Ascending aorta (tissue), 2 donors: ENCODE measurements at regions not wholly inside any gene's neighbourhood (a gene's known extent, or its start where the extent isn't known, plus 50 kb on each side); places are given as distances from the start of the nearest gene placed in this dataset.

Source experiments
- DNase-seq, 2 donors: peaks; one replicate each; pipeline ENCODE4 v3.0.0-alpha.2; 2019; ENCODE audit warnings: low spot score in 2 of 2
- H3K27ac ChIP-seq, 2 donors: fragments of 200-600 bp; sonication (generic); one replicate each; pipeline ENCODE4 v1.5.1; 2016 to 2017; ENCODE audit warnings: mild to moderate bottlenecking in 1 of 2
- H3K27me3 ChIP-seq: fragments of 200-600 bp; sonication (generic); one replicate; pipeline ENCODE4 v1.5.1; 2017
- H3K36me3 ChIP-seq, 2 donors: fragments of 200-600 bp; sonication (generic); one replicate each; pipeline ENCODE4 v1.5.1; 2016
- H3K4me1 ChIP-seq, 2 donors: fragments of 200-600 bp; sonication (generic); one replicate each; pipeline ENCODE4 v1.5.1; 2016 to 2017; ENCODE audit warnings: mild to moderate bottlenecking in 1 of 2
- H3K4me3 ChIP-seq, 2 donors: fragments of 200-600 bp; sonication (generic); one replicate each; pipeline ENCODE4 v1.5.1; 2016 to 2017; ENCODE audit warnings: mild to moderate bottlenecking in 1 of 2
- H3K9me3 ChIP-seq, 2 donors: fragments of 200-600 bp; sonication (generic); one replicate each; pipeline ENCODE4 v1.5.1; 2016
- CTCF ChIP-seq, 3 experiments: fragments of 200-600 bp in 2 of 3; fragments of 450-650 bp in 1 of 3; sonication (generic) in 2 of 3; IDR thresholded peaks; one replicate each; pipeline ENCODE4 v1.5.1; 2016 to 2019; ENCODE audit warnings: antibody characterized with exemption in 3 of 3, mild to moderate bottlenecking in 1 of 3, moderate library complexity in 1 of 3
- intact Hi-C: fragments of 100-400 bp; cut with DNase I; formaldehyde crosslinking; loops from one replicate; pipeline ENCODE4 v1.15.1; 2023

DNA sequence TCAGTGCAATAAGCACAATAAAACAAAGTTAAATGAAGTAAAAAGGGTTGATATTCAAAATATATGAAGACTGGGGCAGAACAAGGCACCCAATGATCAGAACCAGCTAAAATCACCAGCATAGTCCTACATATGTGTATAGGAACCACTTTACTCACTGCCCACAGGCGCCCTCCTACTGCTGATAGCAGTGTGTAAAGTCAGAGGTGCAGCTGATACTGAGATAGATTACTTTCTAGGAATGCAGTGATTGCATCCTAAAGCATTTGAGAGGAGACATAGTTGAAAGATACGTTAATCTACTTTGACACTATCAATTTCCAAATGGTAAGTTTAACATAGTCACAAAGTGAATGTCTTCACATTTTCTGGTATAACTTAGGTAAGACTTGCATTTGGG lies 161.1 kb upstream of the MCHR2 start:
- H3K27ac ChIP-seq: no peak overlapping the region
- H3K9me3 ChIP-seq: no peaks in the 10 kb centered on the region
- H3K36me3 ChIP-seq: no peaks in the 10 kb centered on the region
- H3K4me1 ChIP-seq: no peaks in the 10 kb centered on the region
- intact Hi-C loops: no loop called here
- no peak overlapping the region for H3K4me3 ChIP-seq
- TF ChIP-seq CTCF (IDR thresholded peaks at IDR 0.05): no peak
- no peaks in the 10 kb centered on the region for H3K27me3 ChIP-seq
- no peak for DNase-seq

GRCh38 chr6:100153636-100154275 lies 159.7 kb upstream of the MCHR2 start:
- Histone ChIP-seq H3K27me3 (no peaks in the 10 kb centered on the region), H3K27ac (no peak overlapping the region), H3K4me3 (no peak overlapping the region), H3K9me3 (no peaks in the 10 kb centered on the region), H3K36me3 (no peaks in the 10 kb centered on the region), H3K4me1 (no peaks in the 10 kb centered on the region)
- DNase-seq: no peak
- no peak for TF ChIP-seq CTCF (IDR thresholded peaks at IDR 0.05)
- intact Hi-C loops: no loop called here

GRCh38 chr6:100152201-100152600 lies 158.2 kb upstream of the MCHR2 start:
- no peaks in the 10 kb centered on the region for H3K36me3 ChIP-seq
- DNase-seq: no peak
- H3K27me3 ChIP-seq: no peaks in the 10 kb centered on the region
- H3K9me3 ChIP-seq: no peaks in the 10 kb centered on the region
- H3K4me3 ChIP-seq: no peak overlapping the region
- no peak for TF ChIP-seq CTCF (IDR thresholded peaks at IDR 0.05)
- H3K4me1 ChIP-seq: no peaks in the 10 kb centered on the region
- intact Hi-C loops: no loop called here
- no peak overlapping the region for H3K27ac ChIP-seq

GRCh38 chr6:100144991-100145390 lies 151.0 kb upstream of the MCHR2 start:
- H3K4me3 ChIP-seq: no peak overlapping the region
- no peaks in the 10 kb centered on the region for H3K9me3 ChIP-seq
- H3K27me3 ChIP-seq: no peaks in the 10 kb centered on the region
- TF ChIP-seq CTCF (IDR thresholded peaks at IDR 0.05): no peak
- intact Hi-C loops: no loop called here
- H3K27ac ChIP-seq: no peak overlapping the region
- DNase-seq: no peak
- no peaks in the 10 kb centered on the region for H3K4me1 ChIP-seq
- no peaks in the 10 kb centered on the region for H3K36me3 ChIP-seq

GRCh38 chr6:100138346-100139022 lies 144.5 kb upstream of the MCHR2 start:
- no peaks in the 10 kb centered on the region for H3K36me3 ChIP-seq
- intact Hi-C loops: no loop called here
- H3K9me3 ChIP-seq: no peaks in the 10 kb centered on the region
- H3K4me1 ChIP-seq: no peaks in the 10 kb centered on the region
- H3K4me3 ChIP-seq: no peak overlapping the region
- no peak overlapping the region for H3K27ac ChIP-seq
- TF ChIP-seq CTCF (IDR thresholded peaks at IDR 0.05): no peak
- no peaks in the 10 kb centered on the region for H3K27me3 ChIP-seq
- DNase-seq: no peak
